ENCODE measurements at regions not wholly inside any gene's neighbourhood (a gene's known extent, or its start where the extent isn't known, plus 50 kb on each side); places are given as distances from the start of the nearest gene placed in this dataset.

DNA sequence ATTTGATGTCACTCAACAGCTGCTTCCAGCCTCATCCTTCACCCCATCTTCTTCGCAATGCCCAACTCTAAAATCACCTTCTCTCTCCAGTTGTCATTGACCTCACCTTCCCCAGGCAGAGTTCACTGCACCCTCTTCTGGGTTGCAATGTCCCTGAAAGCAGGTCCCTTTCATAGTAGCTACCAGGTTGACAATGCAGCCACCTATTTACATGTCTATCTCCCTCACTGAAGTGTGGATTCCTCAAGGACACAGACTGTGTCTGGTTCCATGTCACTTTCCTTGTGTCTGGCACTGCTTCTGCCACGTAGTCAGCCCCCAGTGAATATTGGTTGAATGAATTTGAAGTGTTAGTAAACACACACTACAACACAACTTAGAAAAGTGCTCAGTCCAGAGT, 445.5 kb upstream of the WWC1 start:
- Histone ChIP-seq H3K27ac (ENCODE audit: control insufficient read depth, insufficient read depth, low read length) (no peak overlapping the region), H3K79me2 (ENCODE audit: control insufficient read depth, insufficient read depth, low read length) (peaks cover 95% of the 10 kb centered on the region), H3K4me2 (ENCODE audit: control insufficient read depth, extremely low read depth, insufficient read depth, low read depth, low read length) (no peak overlapping the region), H3K9ac (ENCODE audit: control insufficient read depth, extremely low read depth, insufficient read depth, low read length) (no peak overlapping the region), H3K4me3 (ENCODE audit: control insufficient read depth in 2 of 3, extremely low read depth in 1 of 3, insufficient read depth in 2 of 3, low read depth in 1 of 3, low read length in 3 of 3) (no peak overlapping the region), H3K9me3 (ENCODE audit: control insufficient read depth, low read depth, low read length) (no peaks in the 10 kb centered on the region), H2AFZ (ENCODE audit: control insufficient read depth, low read length) (no peak overlapping the region), H3K9me1 (ENCODE audit: control insufficient read depth, extremely low read depth, insufficient read depth, low read length) (no peaks in the 10 kb centered on the region), H3K4me1 (ENCODE audit: control insufficient read depth, extremely low read depth, insufficient read depth, low read length) (no peaks in the 10 kb centered on the region), H3K36me3 (ENCODE audit: control insufficient read depth in 2 of 2, extremely low read depth in 1 of 2, insufficient read depth in 2 of 2, low read length in 2 of 2) (peaks cover 17 to 35% of the 10 kb centered on the region in 2 experiments), H3K27me3 (ENCODE audit: control insufficient read depth, extremely low read depth, insufficient read depth, low read length) (no peaks in the 10 kb centered on the region), H4K20me1 (ENCODE audit: control insufficient read depth, extremely low read depth, insufficient read depth, low read length) (no peaks in the 10 kb centered on the region)
- TF ChIP-seq, protein P1, sequence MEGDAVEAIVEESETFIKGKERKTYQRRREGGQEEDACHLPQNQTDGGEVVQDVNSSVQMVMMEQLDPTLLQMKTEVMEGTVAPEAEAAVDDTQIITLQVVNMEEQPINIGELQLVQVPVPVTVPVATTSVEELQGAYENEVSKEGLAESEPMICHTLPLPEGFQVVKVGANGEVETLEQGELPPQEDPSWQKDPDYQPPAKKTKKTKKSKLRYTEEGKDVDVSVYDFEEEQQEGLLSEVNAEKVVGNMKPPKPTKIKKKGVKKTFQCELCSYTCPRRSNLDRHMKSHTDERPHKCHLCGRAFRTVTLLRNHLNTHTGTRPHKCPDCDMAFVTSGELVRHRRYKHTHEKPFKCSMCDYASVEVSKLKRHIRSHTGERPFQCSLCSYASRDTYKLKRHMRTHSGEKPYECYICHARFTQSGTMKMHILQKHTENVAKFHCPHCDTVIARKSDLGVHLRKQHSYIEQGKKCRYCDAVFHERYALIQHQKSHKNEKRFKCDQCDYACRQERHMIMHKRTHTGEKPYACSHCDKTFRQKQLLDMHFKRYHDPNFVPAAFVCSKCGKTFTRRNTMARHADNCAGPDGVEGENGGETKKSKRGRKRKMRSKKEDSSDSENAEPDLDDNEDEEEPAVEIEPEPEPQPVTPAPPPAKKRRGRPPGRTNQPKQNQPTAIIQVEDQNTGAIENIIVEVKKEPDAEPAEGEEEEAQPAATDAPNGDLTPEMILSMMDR (optimal IDR thresholded peaks at IDR 0.05 in 1 of 3, IDR thresholded peaks at IDR 0.05 in 1 of 3, conservative IDR thresholded peaks at IDR 0.05 in 1 of 3; ENCODE audit: extremely low read depth in 1 of 3, insufficient read depth in 2 of 3, low read length in 3 of 3), result no peak
- TF ChIP-seq EZH2 (IDR thresholded peaks at IDR 0.05; ENCODE audit: low read length), result no peak
- no peak for DNase-seq (ENCODE audit: low read depth, low spot score)
- dilution Hi-C loops (cut with MboI; ENCODE audit: extremely low pct_ligation_motif_present, low sequenced_read_pairs), result no loop called here
- no peak for FAIRE-seq

- H3K4me1 ChIP-seq (ENCODE audit: control insufficient read depth, extremely low read depth, insufficient read depth, low read length), result no peaks in the 10 kb centered on the region
- no peak overlapping the region for H3K27ac ChIP-seq (ENCODE audit: control insufficient read depth, insufficient read depth, low read length)
- H4K20me1 ChIP-seq (ENCODE audit: control insufficient read depth, extremely low read depth, insufficient read depth, low read length), result no peaks in the 10 kb centered on the region
- H2AFZ ChIP-seq (ENCODE audit: control insufficient read depth, low read length), result no peak overlapping the region
- no peak overlapping the region for H3K9ac ChIP-seq (ENCODE audit: control insufficient read depth, extremely low read depth, insufficient read depth, low read length)
- no peak for TF ChIP-seq EZH2 (IDR thresholded peaks at IDR 0.05; ENCODE audit: low read length)
- TF ChIP-seq, protein P1 (optimal IDR thresholded peaks at IDR 0.05 in 1 of 3, IDR thresholded peaks at IDR 0.05 in 1 of 3, conservative IDR thresholded peaks at IDR 0.05 in 1 of 3; ENCODE audit: extremely low read depth in 1 of 3, insufficient read depth in 2 of 3, low read length in 3 of 3), result no peak
- H3K9me3 ChIP-seq (ENCODE audit: control insufficient read depth, low read depth, low read length), result no peaks in the 10 kb centered on the region
- FAIRE-seq (no peak), DNase-seq (ENCODE audit: low read depth, low spot score) (no peak)
- dilution Hi-C loops (cut with MboI; ENCODE audit: extremely low pct_ligation_motif_present, low sequenced_read_pairs), result no loop called here
- H3K9me1 ChIP-seq (ENCODE audit: control insufficient read depth, extremely low read depth, insufficient read depth, low read length), result no peaks in the 10 kb centered on the region
- H3K4me2 ChIP-seq (ENCODE audit: control insufficient read depth, extremely low read depth, insufficient read depth, low read depth, low read length), result no peak overlapping the region
- no peak overlapping the region for H3K4me3 ChIP-seq (ENCODE audit: control insufficient read depth in 2 of 3, extremely low read depth in 1 of 3, insufficient read depth in 2 of 3, low read depth in 1 of 3, low read length in 3 of 3)
- H3K79me2 ChIP-seq (ENCODE audit: control insufficient read depth, insufficient read depth, low read length), result peaks cover 82% of the 10 kb centered on the region
- H3K27me3 ChIP-seq (ENCODE audit: control insufficient read depth, extremely low read depth, insufficient read depth, low read length), result no peaks in the 10 kb centered on the region
- H3K36me3 ChIP-seq (ENCODE audit: control insufficient read depth in 2 of 2, extremely low read depth in 1 of 2, insufficient read depth in 2 of 2, low read length in 2 of 2), result peaks cover 13 to 23% of the 10 kb centered on the region in 2 experiments
These were observed 441.6 kb upstream of the WWC1 start for GRCh38 chr5:167849874-167850273.

Data from keratinocyte (primary cell).